Adipocyte (in vitro differentiated cells): ENCODE measurements at regions not wholly inside any gene's neighbourhood (a gene's known extent, or its start where the extent isn't known, plus 50 kb on each side); places are given as distances from the start of the nearest gene placed in this dataset.

ENCODE experiments used
- DNase-seq: peaks from one replicate; pipeline ENCODE4 v3.0.0-alpha.2; 2015; ENCODE audit warnings: low read depth
- H3K27me3 ChIP-seq: replicated peaks from 2 replicates; pipeline ENCODE4 v1.7.0; 2013; ENCODE audit warnings: mild to moderate bottlenecking, low read length, moderate library complexity; ENCODE audit not compliant: control insufficient read depth, insufficient read depth
- H3K36me3 ChIP-seq: 2 replicates; pipeline ENCODE4 v1.7.0; 2013; ENCODE audit warnings: low read length, mild to moderate bottlenecking, moderate library complexity; ENCODE audit not compliant: control insufficient read depth, insufficient read depth, severe bottlenecking
- H3K4me1 ChIP-seq: 2 replicates; pipeline ENCODE4 v1.7.0; 2013; ENCODE audit warnings: mild to moderate bottlenecking, low read length, moderate library complexity; ENCODE audit not compliant: control insufficient read depth, insufficient read depth
- H3K4me3 ChIP-seq: 2 replicates; pipeline ENCODE4 v1.7.0; 2013; ENCODE audit warnings: mild to moderate bottlenecking, low read length, moderate library complexity
- H3K9ac ChIP-seq: 2 replicates; pipeline ENCODE4 v1.7.0; 2013; ENCODE audit warnings: mild to moderate bottlenecking, low read length, moderate library complexity
- H3K9me3 ChIP-seq: 2 replicates; pipeline ENCODE4 v1.7.0; 2013; ENCODE audit warnings: mild to moderate bottlenecking, low read length, moderate library complexity; ENCODE audit not compliant: control insufficient read depth

GRCh38 chr1:5394111-5394510, 598.1 kb downstream of the NPHP4 start:
- H3K27me3 ChIP-seq = no peaks in the 10 kb centered on the region
- H3K9ac ChIP-seq = no peak overlapping the region
- H3K36me3 ChIP-seq = no peaks in the 10 kb centered on the region
- DNase-seq = no peak
- H3K4me1 ChIP-seq = no peaks in the 10 kb centered on the region
- H3K4me3 ChIP-seq = no peak overlapping the region
- peaks cover 6% of the 10 kb centered on the region for H3K9me3 ChIP-seq

- no peak overlapping the region for H3K4me3 ChIP-seq
- no peaks in the 10 kb centered on the region for H3K27me3 ChIP-seq
- H3K4me1 ChIP-seq = no peaks in the 10 kb centered on the region
- H3K36me3 ChIP-seq = no peaks in the 10 kb centered on the region
- H3K9ac ChIP-seq = no peak overlapping the region
- DNase-seq = no peak
- peaks cover 6% of the 10 kb centered on the region for H3K9me3 ChIP-seq
These were observed 598.6 kb downstream of the NPHP4 start for GRCh38 chr1:5393603-5394002.

- peaks cover 6% of the 10 kb centered on the region for H3K9me3 ChIP-seq
- no peak for DNase-seq
- no peaks in the 10 kb centered on the region for H3K27me3 ChIP-seq
- H3K9ac ChIP-seq = no peak overlapping the region
- no peak overlapping the region for H3K4me3 ChIP-seq
- no peaks in the 10 kb centered on the region for H3K4me1 ChIP-seq
- H3K36me3 ChIP-seq = no peaks in the 10 kb centered on the region
These were observed 599.1 kb downstream of the NPHP4 start for GRCh38 chr1:5393146-5393545.

GRCh38 chr1:5391725-5392124, 600.5 kb downstream of the NPHP4 start:
- DNase-seq = no peak
- no peaks in the 10 kb centered on the region for H3K36me3 ChIP-seq
- H3K4me3 ChIP-seq = no peak overlapping the region
- H3K4me1 ChIP-seq = no peaks in the 10 kb centered on the region
- H3K9ac ChIP-seq = no peak overlapping the region
- H3K27me3 ChIP-seq = no peaks in the 10 kb centered on the region
- H3K9me3 ChIP-seq = peaks cover 6% of the 10 kb centered on the region

GRCh38 chr1:5390504-5390903, 601.7 kb downstream of the NPHP4 start:
- Histone ChIP-seq H3K9ac (no peak overlapping the region), H3K4me1 (no peaks in the 10 kb centered on the region), H3K9me3 (peaks cover 2% of the 10 kb centered on the region), H3K27me3 (no peaks in the 10 kb centered on the region), H3K4me3 (no peak overlapping the region), H3K36me3 (no peaks in the 10 kb centered on the region)
- no peak for DNase-seq

GRCh38 chr1:5389101-5389885, 602.9 kb downstream of the NPHP4 start:
- DNase-seq = no peak
- no peaks in the 10 kb centered on the region for H3K9me3 ChIP-seq
- no peaks in the 10 kb centered on the region for H3K27me3 ChIP-seq
- H3K4me3 ChIP-seq = no peak overlapping the region
- H3K9ac ChIP-seq = no peak overlapping the region
- H3K4me1 ChIP-seq = no peaks in the 10 kb centered on the region
- H3K36me3 ChIP-seq = no peaks in the 10 kb centered on the region

GRCh38 chr1:5388622-5389021, 603.6 kb downstream of the NPHP4 start:
- Histone ChIP-seq H3K9ac (no peak overlapping the region), H3K4me3 (no peak overlapping the region), H3K36me3 (no peaks in the 10 kb centered on the region), H3K4me1 (no peaks in the 10 kb centered on the region), H3K9me3 (no peaks in the 10 kb centered on the region), H3K27me3 (no peaks in the 10 kb centered on the region)
- DNase-seq = no peak

- H3K9ac ChIP-seq = no peak overlapping the region
- no peaks in the 10 kb centered on the region for H3K27me3 ChIP-seq
- H3K4me3 ChIP-seq = no peak overlapping the region
- H3K9me3 ChIP-seq = no peaks in the 10 kb centered on the region
- DNase-seq = no peak
- H3K36me3 ChIP-seq = no peaks in the 10 kb centered on the region
- H3K4me1 ChIP-seq = no peaks in the 10 kb centered on the region
These were observed 605.9 kb downstream of the NPHP4 start for GRCh38 chr1:5386371-5386770.

- Histone ChIP-seq H3K36me3 (no peaks in the 10 kb centered on the region), H3K27me3 (no peaks in the 10 kb centered on the region), H3K4me3 (no peak overlapping the region), H3K9me3 (no peaks in the 10 kb centered on the region), H3K9ac (no peak overlapping the region), H3K4me1 (no peaks in the 10 kb centered on the region)
- DNase-seq = no peak
These were observed 606.3 kb downstream of the NPHP4 start for GRCh38 chr1:5385956-5386355.

- Histone ChIP-seq H3K9ac (no peak overlapping the region), H3K9me3 (no peaks in the 10 kb centered on the region)
These were observed 607.0 kb downstream of the NPHP4 start for GRCh38 chr1:5385096-5385799.

GRCh38 chr1:5381491-5381890, 610.7 kb downstream of the NPHP4 start:
- no peak for DNase-seq
- no peak overlapping the region for H3K4me3 ChIP-seq
- H3K9ac ChIP-seq = no peak overlapping the region
- H3K27me3 ChIP-seq = no peaks in the 10 kb centered on the region
- no peaks in the 10 kb centered on the region for H3K9me3 ChIP-seq
- no peaks in the 10 kb centered on the region for H3K36me3 ChIP-seq
- H3K4me1 ChIP-seq = no peaks in the 10 kb centered on the region

More at GRCh38 chr1:5385096-5385799, 607.0 kb downstream of the NPHP4 start:
- no peaks in the 10 kb centered on the region for H3K27me3 ChIP-seq
- no peak overlapping the region for H3K4me3 ChIP-seq
- no peaks in the 10 kb centered on the region for H3K4me1 ChIP-seq
- DNase-seq = no peak
- H3K36me3 ChIP-seq = no peaks in the 10 kb centered on the region
